Stimulated activated naive CD4-positive, alpha-beta T cell (primary cell): ENCODE measurements at regions not wholly inside any gene's neighbourhood (a gene's known extent, or its start where the extent isn't known, plus 50 kb on each side); places are given as distances from the start of the nearest gene placed in this dataset.

Source experiments
- DNase-seq, 6 experiments: peaks; one replicate each; lab custom pipeline; 2025; lab: John Stamatoyannopoulos, UW

DNA sequence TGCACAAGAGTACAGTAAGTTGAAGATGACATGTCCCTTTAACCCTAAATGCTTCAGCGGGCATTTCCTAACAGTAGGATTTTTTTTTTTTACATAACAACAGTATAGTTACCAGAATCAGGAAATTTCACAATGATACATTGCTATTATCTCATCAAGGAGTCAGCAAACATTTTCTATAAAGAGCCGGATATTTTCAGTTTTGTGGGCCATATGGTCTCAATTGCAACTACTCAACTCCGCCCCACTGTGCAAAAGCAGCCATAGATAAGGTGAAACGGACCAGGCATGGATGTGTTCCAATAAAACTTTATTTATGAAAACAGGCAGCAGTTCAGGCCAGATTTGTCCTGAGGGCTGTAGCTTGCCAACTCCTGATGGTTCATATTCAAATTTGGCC, 130.6 kb downstream of the SMAD6 start:
- DNase-seq: no peak

GRCh38 chr15:66833371-66833770, 131.3 kb downstream of the SMAD6 start:
- DNase-seq: no peak

- DNase-seq: no peak
These were observed 131.8 kb downstream of the SMAD6 start for GRCh38 chr15:66833803-66834202.

DNA sequence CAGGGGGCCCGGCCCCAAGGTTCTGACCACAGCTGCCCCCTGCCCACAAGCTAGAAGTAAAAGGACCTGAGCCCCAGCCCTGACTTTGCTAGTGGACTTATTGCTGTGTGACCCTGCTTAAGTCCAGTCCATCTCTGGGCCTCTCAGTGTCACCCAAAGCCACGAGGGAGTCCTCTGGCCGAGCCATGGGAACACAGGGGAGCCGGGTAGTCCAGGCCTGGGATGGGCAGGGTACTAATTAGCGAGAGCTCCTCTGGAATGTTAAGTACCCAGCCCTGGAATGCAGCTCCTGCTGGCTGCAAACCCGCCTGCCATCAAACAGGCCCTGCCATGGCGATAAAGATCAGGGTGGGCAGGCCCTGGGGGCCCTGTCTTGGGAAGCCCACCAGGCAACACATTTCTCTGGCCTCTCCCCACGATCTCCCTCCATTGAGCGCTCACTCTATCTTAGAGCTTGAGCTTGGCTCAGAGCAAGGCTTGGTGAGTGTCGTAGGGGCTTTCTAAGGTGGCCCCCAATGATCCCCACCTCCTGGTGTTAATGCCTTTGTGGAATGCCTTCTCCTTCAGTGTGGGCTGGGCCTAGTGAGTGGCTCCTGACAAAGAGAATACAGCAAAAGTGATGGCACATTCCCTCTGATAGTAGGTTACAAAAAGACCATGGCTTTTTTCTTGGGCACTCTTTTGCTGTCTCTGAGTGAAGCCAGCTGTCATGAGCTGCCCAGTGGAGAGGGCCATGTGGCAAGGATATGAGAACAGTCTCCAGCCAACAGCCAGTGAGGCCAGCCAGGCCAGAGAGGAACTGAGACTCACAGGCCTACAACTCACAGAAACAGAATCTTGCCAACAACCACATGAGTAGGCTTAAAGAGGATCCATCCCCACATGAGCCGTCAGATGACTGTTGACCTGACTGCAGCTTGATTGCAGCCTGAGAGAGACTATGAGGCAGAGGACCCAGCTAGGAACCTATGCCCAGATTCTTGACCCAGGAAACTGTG, 133.1 kb downstream of the SMAD6 start:
- no peak for DNase-seq

DNA sequence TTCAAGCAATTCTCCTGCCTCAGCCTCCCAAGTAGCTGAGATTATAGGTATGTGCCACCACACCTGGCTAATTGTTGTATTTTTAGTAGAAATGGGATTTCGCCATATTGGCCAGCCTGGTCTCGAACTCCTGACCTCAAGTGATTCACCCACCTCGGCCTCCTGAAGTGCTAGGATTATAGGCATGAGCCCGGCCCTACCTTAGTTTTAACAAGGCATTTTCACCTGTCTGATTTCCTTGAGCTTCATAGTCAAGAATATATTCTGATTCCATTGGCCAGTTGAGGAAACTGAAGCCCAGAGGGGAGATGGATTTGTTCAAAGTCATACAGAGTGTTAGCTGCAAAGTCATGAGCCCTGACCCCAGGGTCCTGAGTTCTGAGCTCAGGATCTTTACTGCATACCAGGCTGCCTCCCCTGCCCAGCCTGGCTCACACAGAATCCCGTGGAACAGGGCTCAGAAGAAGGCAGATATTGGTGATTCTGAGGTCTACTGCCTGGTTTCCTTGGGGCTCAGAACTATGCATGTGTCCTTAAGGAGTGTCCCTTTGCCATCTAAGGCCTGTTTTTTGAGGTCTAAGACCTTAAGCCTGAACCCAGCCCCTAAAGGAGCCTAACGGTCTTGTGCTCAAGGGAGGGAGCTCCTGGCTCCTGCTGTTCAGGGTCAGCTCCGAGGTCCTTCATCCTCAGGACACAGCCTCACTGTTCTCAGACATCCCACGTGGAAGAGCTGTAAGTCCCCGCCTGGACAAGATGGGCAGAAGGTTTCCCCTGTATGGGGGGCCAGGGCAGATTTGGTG, 134.4 kb downstream of the SMAD6 start:
- DNase-seq: no peak

- no peak for DNase-seq
These were observed 136.2 kb downstream of the SMAD6 start for GRCh38 chr15:66838202-66838601.

DNA sequence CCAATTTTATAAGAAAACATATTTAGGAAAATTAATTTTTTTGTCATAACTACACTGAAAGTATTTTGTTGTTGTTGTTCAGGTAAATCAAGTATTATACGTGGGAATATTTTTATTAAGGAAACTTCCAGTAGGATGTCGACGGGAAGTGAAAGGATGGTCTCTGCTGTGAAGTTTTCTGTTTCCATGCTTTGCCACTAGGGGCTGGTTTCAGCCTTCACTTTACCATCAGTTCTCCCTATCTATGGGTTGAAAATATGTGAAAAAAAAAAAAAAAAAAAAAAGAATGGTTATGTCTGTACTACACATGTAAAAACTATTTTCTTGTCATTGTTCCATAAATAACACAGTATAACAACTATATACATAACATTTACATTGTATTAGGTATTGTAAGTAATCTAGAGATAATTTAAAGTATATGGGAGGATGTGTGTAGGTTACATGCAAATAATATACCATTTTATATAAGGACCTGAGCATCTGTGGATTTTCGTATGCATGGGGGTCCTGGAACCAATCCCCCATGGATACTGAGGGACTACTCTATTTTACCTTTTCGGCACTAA, 136.7 kb downstream of the SMAD6 start:
- no peak for DNase-seq

GRCh38 chr15:66839506-66840112, 137.6 kb downstream of the SMAD6 start:
- no peak for DNase-seq

GRCh38 chr15:66840615-66841390, 138.8 kb downstream of the SMAD6 start:
- DNase-seq: no peak

GRCh38 chr15:66841953-66842681, 140.1 kb downstream of the SMAD6 start:
- DNase-seq: peak in 1 of 6 experiments; percentile 4

DNA sequence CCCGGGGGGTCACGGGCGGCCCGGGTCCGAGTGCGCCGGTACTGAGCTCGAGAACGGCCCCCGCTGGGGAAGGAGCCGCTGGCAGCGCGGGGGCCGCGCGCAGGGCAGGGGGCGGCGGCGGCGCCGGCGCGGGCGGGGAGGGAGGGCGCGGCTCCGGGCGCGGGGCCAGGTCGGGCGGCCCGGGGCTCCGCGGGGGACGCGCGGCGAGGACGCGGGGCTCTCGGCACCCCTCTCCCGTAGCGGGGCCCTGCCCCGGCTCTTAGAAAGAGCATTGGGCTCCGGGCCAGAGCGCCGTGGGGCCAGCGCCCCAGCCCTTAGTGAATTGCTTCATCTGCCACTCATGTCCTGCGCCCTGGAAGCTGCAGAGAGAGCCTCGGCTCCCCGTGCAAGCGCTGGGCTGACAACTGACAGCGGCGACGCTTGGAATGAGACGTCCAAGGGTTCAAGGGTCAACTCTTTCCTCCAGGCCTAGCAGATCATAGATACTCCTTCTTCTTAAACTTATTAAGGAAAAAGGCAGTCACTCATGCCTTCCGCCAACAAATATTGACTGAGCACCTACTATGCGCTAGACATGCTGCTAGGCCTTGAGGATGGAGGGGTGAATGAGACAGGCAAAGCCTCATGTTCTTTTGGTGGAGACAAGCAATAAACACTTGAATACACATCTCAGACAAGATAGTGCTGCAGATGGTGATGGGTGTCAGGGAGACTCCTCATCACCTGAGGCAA, 140.8 kb downstream of the SMAD6 start:
- DNase-seq: peak in 1 of 6 experiments; percentile 9

DNA sequence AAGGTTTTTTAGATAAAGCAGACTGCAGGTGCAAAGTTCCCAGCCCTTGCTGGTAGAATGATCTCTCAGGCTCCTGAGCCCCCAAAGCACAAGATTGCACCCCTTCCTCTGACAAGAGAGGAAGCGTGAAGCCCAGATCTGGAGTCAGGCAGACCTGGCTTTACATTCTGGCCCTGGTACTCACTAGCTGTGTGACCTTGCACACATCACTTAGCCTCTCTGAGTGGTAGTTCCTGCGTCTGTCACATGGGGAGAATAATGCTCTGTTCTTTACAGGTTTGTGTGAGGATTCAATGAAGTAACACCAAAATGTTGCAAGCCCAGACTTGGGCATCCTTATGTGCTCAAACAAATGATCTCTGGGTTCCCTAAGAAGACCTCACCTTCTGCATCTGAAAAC, 141.5 kb downstream of the SMAD6 start:
- no peak for DNase-seq

- DNase-seq: no peak
These were observed 142.2 kb downstream of the SMAD6 start for GRCh38 chr15:66844041-66844746.

DNA sequence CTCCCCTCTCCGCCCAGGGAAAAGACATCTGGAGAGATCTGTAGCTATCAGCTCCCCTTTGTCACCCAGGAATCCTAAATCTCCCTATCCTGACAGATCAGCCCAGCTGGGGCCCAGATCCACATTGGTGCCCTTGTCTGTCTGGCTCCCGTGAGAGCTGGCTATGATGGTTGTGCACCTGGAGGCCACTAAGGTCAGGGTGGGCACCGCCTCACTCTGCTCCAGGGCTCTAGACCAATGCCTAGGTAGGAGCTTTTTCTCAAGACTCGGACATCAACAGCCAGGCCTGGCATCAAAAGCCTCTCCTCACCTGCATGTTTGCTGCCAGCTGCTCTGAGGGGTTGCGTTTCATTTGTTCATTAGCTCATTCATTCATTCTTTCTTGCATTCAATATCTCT, 142.7 kb downstream of the SMAD6 start:
- DNase-seq: no peak

DNA sequence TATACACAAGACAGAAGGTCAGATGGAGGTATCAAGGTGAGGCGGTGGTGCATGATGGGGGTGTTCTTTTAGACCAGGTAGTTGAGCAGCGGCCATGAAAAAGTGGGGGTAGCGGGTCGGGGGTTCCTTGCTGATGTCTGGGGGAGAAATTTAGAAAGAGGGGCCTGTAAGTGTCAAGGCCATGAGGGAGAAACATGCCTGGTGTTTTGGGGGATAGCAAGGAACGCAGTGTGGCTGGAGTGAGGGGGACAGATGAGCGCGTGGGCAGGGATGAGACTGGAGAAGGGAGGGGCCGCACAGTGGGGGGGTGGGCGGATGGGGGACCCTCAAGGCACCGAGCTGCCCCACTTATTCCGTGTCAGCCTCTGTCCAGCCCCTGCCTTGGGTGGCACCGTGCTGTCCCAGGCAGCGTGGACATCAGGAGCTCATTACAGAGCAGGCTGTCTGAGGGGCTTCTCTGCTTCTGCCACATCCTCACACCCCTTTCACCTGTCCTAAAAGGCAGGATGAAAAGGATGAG, 143.3 kb downstream of the SMAD6 start:
- DNase-seq: no peak

GRCh38 chr15:66846031-66846430, 144.0 kb downstream of the SMAD6 start:
- DNase-seq: no peak

DNA sequence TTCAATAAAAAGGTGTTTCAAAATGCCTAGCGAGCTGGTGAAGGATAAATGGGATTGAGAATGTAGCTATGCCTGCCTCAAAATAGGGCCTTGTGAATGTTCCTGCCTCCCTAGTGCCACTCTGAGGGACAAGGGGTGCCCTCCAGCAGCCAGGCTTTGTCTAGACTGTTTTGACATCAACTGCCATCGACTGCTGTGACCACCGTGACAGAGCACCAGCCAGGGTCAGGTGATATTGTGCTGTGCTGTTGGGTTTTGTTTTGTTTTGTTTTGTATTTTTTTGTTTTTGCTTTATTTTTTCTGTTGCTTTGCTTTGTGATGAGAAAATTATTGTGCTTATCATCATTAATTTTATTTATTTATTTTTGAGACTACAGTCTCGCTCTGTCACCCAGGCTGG, 144.8 kb downstream of the SMAD6 start:
- no peak for DNase-seq

DNA sequence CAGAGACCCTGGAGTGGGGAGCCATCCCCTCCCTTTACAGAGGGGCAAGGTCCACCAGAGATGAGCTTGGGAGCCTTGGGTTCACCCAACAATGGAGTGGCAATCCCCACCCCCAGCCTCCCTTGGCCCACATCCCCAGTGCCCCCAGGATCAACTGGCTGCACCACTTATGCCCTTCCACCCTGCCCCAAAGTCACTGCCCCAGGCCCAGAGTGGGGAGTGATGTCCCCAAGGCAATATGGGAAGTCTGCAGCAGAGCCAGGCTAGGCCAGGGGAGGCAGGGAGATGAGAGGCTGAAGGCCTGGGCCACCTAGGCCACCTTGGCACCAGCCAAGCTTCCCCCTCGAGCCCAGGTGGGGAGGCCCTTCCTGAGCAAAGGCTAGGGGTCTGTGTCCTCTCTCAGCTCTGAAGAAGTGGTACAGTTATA, 145.5 kb downstream of the SMAD6 start:
- DNase-seq: no peak

DNA sequence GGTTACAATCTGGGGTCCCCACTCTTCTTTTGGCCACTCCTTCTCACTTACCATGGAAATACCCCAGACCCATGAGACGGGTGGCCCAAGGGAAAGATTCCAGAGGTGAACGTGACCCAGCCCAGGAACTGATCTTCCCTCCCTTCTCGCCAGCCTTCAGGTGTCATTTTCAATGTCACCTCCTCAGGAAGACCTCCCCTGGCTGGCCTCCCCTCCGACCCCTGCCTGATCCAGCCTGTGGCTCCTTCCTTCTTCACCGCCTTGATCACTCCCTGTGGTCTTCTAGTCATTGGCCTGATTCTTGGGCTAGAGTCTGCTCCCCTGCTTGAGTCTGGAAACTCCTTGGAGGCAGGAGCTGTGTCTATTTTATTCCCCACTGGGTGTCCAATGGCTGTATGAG, 146.1 kb downstream of the SMAD6 start:
- no peak for DNase-seq
